Tibial nerve (tissue), 4 donors: ENCODE measurements at regions not wholly inside any gene's neighbourhood (a gene's known extent, or its start where the extent isn't known, plus 50 kb on each side); places are given as distances from the start of the nearest gene placed in this dataset.
A peak's percentile ranks its signal among the peaks of the same experiment; 100 is the strongest.

Experiments
- DNase-seq, 2 donors: peaks; one replicate each; pipeline ENCODE4 v3.0.0-alpha.2; 2019; ENCODE audit warnings: low spot score in 2 of 2
- H3K27ac ChIP-seq, 4 donors: fragments of 200-600 bp; sonication (generic) in 3 of 4; one replicate each; pipeline ENCODE4 v1.5.1; 2017 to 2019; ENCODE audit warnings: mild to moderate bottlenecking in 1 of 4
- H3K27me3 ChIP-seq, 2 donors: fragments of 200-600 bp; sonication (generic) in 1 of 2; one replicate each; pipeline versions ENCODE4 v1.5.1 to v1.6.0; 2017 to 2019
- H3K36me3 ChIP-seq, 3 donors: fragments of 200-600 bp; sonication (generic); one replicate each; pipeline ENCODE4 v1.5.1; 2018 to 2019
- H3K4me1 ChIP-seq, 4 donors: fragments of 200-600 bp; sonication (generic) in 3 of 4; one replicate each; pipeline ENCODE4 v1.5.1; 2017 to 2019
- H3K4me3 ChIP-seq, 4 donors: fragments of 200-600 bp; sonication (generic) in 3 of 4; one replicate each; pipeline ENCODE4 v1.5.1; 2017 to 2019; ENCODE audit warnings: mild to moderate bottlenecking in 1 of 4, moderate library complexity in 1 of 4
- H3K9me3 ChIP-seq, 4 donors: fragments of 200-600 bp; sonication (generic) in 3 of 4; one replicate each; pipeline ENCODE4 v1.5.1; 2017 to 2019
- CTCF ChIP-seq, 5 experiments: fragments of 200-600 bp in 3 of 5; fragments of 450-650 bp in 2 of 5; sonication (generic) in 3 of 5; IDR thresholded peaks; one replicate each; pipeline ENCODE4 v1.5.1; 2016 to 2019; ENCODE audit warnings: antibody characterized with exemption in 5 of 5, mild to moderate bottlenecking in 3 of 5, moderate library complexity in 2 of 5
- EP300 ChIP-seq, 2 donors: sonication (generic); formaldehyde crosslinking; IDR thresholded peaks; one replicate each; pipeline ENCODE4 v1.6.1; 2017; ENCODE audit warnings: antibody characterized with exemption in 2 of 2, mild to moderate bottlenecking in 1 of 2
- POLR2A ChIP-seq, 2 donors: fragments of 450-650 bp; IDR thresholded peaks; one replicate each; pipeline ENCODE4 v1.6.1; 2017; ENCODE audit warnings: antibody characterized with exemption in 2 of 2, mild to moderate bottlenecking in 2 of 2, moderate library complexity in 2 of 2
- WGBS, 2 donors: methylation state at CpG; one replicate each; pipeline ENCODE4 v1.1.5; 2018; 5-methylcytosine and 5-hydroxymethylcytosine counted together

- Histone ChIP-seq H3K27me3 (peaks cover 0 to 29% of the 10 kb centered on the region in 2 donors), H3K4me1 (peaks cover 0 to 9% (median 0%) of the 10 kb centered on the region in 4 donors), H3K4me3 (no peak overlapping the region), H3K27ac (no peak overlapping the region), H3K9me3 (no peaks in the 10 kb centered on the region), H3K36me3 (no peaks in the 10 kb centered on the region)
- no peak for DNase-seq
- WGBS, 2 donors: 58 to 89% methylated on average over 2 of the region's 2 CpGs
- TF ChIP-seq POLR2A (IDR thresholded peaks at IDR 0.05) (no peak), EP300 (IDR thresholded peaks at IDR 0.05) (no peak), CTCF (IDR thresholded peaks at IDR 0.05) (no peak)
Observed at GRCh38 chrX:139199933-139200332, 330.6 kb upstream of the F9 start.

- no peak overlapping the region for H3K4me3 ChIP-seq
- TF ChIP-seq POLR2A (IDR thresholded peaks at IDR 0.05) (no peak), CTCF (IDR thresholded peaks at IDR 0.05) (no peak), EP300 (IDR thresholded peaks at IDR 0.05) (no peak)
- H3K27me3 ChIP-seq: peaks cover 0 to 39% of the 10 kb centered on the region in 2 donors
- no peak overlapping the region for H3K27ac ChIP-seq
- no peak for DNase-seq
- no peaks in the 10 kb centered on the region for H3K36me3 ChIP-seq
- peaks cover 0 to 9% (median 0%) of the 10 kb centered on the region in 4 donors for H3K4me1 ChIP-seq
- no peaks in the 10 kb centered on the region for H3K9me3 ChIP-seq
Observed at GRCh38 chrX:139198936-139199335, 331.6 kb upstream of the F9 start.

GRCh38 chrX:139196890-139197289, 333.6 kb upstream of the F9 start:
- no peak overlapping the region for H3K4me3 ChIP-seq
- DNase-seq: no peak
- no peak overlapping the region for H3K27ac ChIP-seq
- TF ChIP-seq EP300 (IDR thresholded peaks at IDR 0.05) (no peak), POLR2A (IDR thresholded peaks at IDR 0.05) (no peak), CTCF (IDR thresholded peaks at IDR 0.05) (no peak)
- no peaks in the 10 kb centered on the region for H3K36me3 ChIP-seq
- 76 to 93% methylated on average over 3 of the region's 3 CpGs for WGBS, 2 donors
- H3K4me1 ChIP-seq: no peaks in the 10 kb centered on the region
- no peaks in the 10 kb centered on the region for H3K9me3 ChIP-seq
- peaks cover 0 to 33% of the 10 kb centered on the region in 2 donors for H3K27me3 ChIP-seq

GRCh38 chrX:139194571-139195280, 335.8 kb upstream of the F9 start:
- Histone ChIP-seq H3K9me3 (no peaks in the 10 kb centered on the region), H3K4me1 (no peaks in the 10 kb centered on the region), H3K36me3 (no peaks in the 10 kb centered on the region), H3K27me3 (peaks cover 0 to 33% of the 10 kb centered on the region in 2 donors), H3K4me3 (peak overlapping the region; percentile 26 to 52 (median 35)), H3K27ac (peak overlapping the region in 2 of 4 donors; percentile 28 to 67)
- 6 to 23% methylated on average over 6 to 45 of the region's 50 CpGs for WGBS, 2 donors
- no peak for DNase-seq
- TF ChIP-seq EP300 (IDR thresholded peaks at IDR 0.05): no peak

GRCh38 chrX:139192386-139192961, 338.1 kb upstream of the F9 start:
- no peak for TF ChIP-seq POLR2A (IDR thresholded peaks at IDR 0.05)
- no peak for TF ChIP-seq EP300 (IDR thresholded peaks at IDR 0.05)
- no peak for TF ChIP-seq CTCF (IDR thresholded peaks at IDR 0.05)
- no peaks in the 10 kb centered on the region for H3K9me3 ChIP-seq
- 74 to 94% methylated on average over 6 of the region's 6 CpGs for WGBS, 2 donors
- H3K4me1 ChIP-seq: no peaks in the 10 kb centered on the region
- no peak for DNase-seq
- H3K27me3 ChIP-seq: peaks cover 0 to 33% of the 10 kb centered on the region in 2 donors
- no peaks in the 10 kb centered on the region for H3K36me3 ChIP-seq
- no peak overlapping the region for H3K4me3 ChIP-seq
- no peak overlapping the region for H3K27ac ChIP-seq
